ENCODE measurements at regions not wholly inside any gene's neighbourhood (a gene's known extent, or its start where the extent isn't known, plus 50 kb on each side); places are given as distances from the start of the nearest gene placed in this dataset.

DNA sequence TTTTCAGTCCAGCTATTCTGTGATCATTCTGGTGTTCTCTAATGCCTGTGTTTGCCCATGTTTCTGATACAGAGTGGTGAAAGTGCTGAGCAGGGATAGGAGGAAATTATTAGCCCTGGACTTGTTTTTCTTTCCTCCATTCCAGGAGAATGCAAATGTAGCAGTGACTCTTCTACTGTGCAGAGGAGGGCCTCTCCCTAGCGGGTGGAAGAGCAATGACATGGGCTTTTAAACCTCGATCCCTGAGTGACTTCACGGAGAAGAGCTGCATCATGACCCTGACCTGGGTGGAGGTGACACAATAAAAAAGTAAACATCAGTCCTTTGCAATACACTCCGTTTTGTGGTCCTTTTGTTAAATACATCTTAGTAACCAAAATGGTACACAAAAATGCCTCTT is 68.0 kb upstream of the NETO1 start:
- TF ChIP-seq ZFX (IDR thresholded peaks at IDR 0.05; ENCODE audit: borderline replicate concordance): no peak
- TF ChIP-seq, protein P1, sequence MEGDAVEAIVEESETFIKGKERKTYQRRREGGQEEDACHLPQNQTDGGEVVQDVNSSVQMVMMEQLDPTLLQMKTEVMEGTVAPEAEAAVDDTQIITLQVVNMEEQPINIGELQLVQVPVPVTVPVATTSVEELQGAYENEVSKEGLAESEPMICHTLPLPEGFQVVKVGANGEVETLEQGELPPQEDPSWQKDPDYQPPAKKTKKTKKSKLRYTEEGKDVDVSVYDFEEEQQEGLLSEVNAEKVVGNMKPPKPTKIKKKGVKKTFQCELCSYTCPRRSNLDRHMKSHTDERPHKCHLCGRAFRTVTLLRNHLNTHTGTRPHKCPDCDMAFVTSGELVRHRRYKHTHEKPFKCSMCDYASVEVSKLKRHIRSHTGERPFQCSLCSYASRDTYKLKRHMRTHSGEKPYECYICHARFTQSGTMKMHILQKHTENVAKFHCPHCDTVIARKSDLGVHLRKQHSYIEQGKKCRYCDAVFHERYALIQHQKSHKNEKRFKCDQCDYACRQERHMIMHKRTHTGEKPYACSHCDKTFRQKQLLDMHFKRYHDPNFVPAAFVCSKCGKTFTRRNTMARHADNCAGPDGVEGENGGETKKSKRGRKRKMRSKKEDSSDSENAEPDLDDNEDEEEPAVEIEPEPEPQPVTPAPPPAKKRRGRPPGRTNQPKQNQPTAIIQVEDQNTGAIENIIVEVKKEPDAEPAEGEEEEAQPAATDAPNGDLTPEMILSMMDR (IDR thresholded peaks at IDR 0.05): no peak
- H3K27ac ChIP-seq: no peak overlapping the region

DNA sequence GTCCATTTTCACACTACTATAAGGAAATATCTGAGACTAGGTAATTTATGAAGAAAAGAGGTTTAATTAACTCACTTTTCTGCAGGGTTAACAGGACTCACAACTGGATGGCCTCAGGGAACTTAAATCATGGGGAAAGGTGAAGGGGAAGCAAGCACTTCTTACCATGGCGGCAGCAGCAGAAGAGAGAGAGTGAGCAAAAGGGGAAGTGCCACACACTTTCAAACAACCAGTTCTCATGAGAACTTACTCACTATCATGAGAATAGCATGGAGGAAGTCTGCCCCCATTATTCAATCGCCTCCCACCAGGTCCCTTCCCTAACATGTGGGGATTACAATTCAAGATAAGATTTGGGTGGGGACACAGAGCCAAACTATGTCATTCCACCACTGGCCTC is 55.1 kb upstream of the NETO1 start:
- no peak overlapping the region for H3K27ac ChIP-seq
- TF ChIP-seq, protein P1 (IDR thresholded peaks at IDR 0.05): no peak
- no peak for TF ChIP-seq ZFX (IDR thresholded peaks at IDR 0.05; ENCODE audit: borderline replicate concordance)

Data from 22Rv1 (cell line).